CD4-positive, alpha-beta memory T cell (primary cell): ENCODE measurements at regions not wholly inside any gene's neighbourhood (a gene's known extent, or its start where the extent isn't known, plus 50 kb on each side); places are given as distances from the start of the nearest gene placed in this dataset.
A peak's percentile ranks its signal among the peaks of the same experiment; 100 is the strongest.

Experiments used
- CTCF ChIA-PET: fragments of 350-600 bp; sonication (Branson Sonifier 250); formaldehyde crosslinking; loops from one replicate; lab custom pipeline; 2021; ENCODE audit warnings: inconsistent platforms; ENCODE audit not compliant: partially characterized antibody; lab: Charles Lee
- POLR2A ChIA-PET: fragments of 350-600 bp; sonication (Branson Sonifier 250); formaldehyde crosslinking; loops from one replicate; lab custom pipeline; 2021; ENCODE audit not compliant: partially characterized antibody; lab: Charles Lee
- DNase-seq, 5 donors: peaks; one replicate each; pipeline versions ENCODE4 v3.0.0 to v3.0.0-alpha.2; 2020 to 2022; ENCODE audit warnings: mixed read lengths in 1 of 5
- H3K27ac ChIP-seq: one replicate; pipeline ENCODE4 v1.7.0; 2013; ENCODE audit warnings: low read depth, low read length
- H3K27me3 ChIP-seq: 2 replicates; pipeline ENCODE4 v1.7.0; 2013; ENCODE audit warnings: mild to moderate bottlenecking, low read length, moderate library complexity; ENCODE audit not compliant: insufficient read depth
- H3K36me3 ChIP-seq: 2 replicates; pipeline ENCODE4 v1.7.0; 2013; ENCODE audit warnings: mild to moderate bottlenecking, low read length, moderate library complexity; ENCODE audit not compliant: insufficient read depth
- H3K4me1 ChIP-seq: 2 replicates; pipeline ENCODE4 v1.7.0; 2013; ENCODE audit warnings: mild to moderate bottlenecking, low read length, moderate library complexity; ENCODE audit not compliant: insufficient read depth
- H3K4me3 ChIP-seq, 2 donors: one replicate each; pipeline ENCODE4 v1.7.0; 2013; ENCODE audit warnings: low read length in 2 of 2, mild to moderate bottlenecking in 1 of 2
- H3K9me3 ChIP-seq, 2 donors: one replicate each; pipeline ENCODE4 v1.7.0; 2013; ENCODE audit warnings: low read length in 2 of 2, control low read depth in 1 of 2; ENCODE audit not compliant: control insufficient read depth in 1 of 2
- H3K27ac Mint-ChIP-seq, 7 donors: one replicate each; pipeline ENCODE4 v1.8.0; 2020 to 2021; ENCODE audit warnings: mixed read lengths in 7 of 7, mild to moderate bottlenecking in 6 of 7, inconsistent platforms in 3 of 7, moderate library complexity in 3 of 7
- H3K27me3 Mint-ChIP-seq, 2 donors: one replicate each; pipeline ENCODE4 v1.8.0; 2020 to 2021; ENCODE audit warnings: mixed read lengths in 2 of 2
- H3K36me3 Mint-ChIP-seq, 2 donors: one replicate each; pipeline ENCODE4 v1.8.0; 2020 to 2021; ENCODE audit warnings: mixed read lengths in 2 of 2, inconsistent platforms in 1 of 2, mild to moderate bottlenecking in 1 of 2
- H3K4me1 Mint-ChIP-seq, 4 donors: one replicate each; pipeline ENCODE4 v1.8.0; 2020 to 2021; ENCODE audit warnings: mixed read lengths in 4 of 4, mild to moderate bottlenecking in 1 of 4
- H3K4me3 Mint-ChIP-seq, 8 donors: one replicate each; pipeline ENCODE4 v1.8.0; 2020 to 2021; ENCODE audit warnings: mixed read lengths in 8 of 8, mild to moderate bottlenecking in 7 of 8, moderate library complexity in 6 of 8, inconsistent platforms in 3 of 8
- H3K9me3 Mint-ChIP-seq, 8 donors: one replicate each; pipeline ENCODE4 v1.8.0; 2020 to 2021; ENCODE audit warnings: mixed read lengths in 8 of 8, mild to moderate bottlenecking in 5 of 8, inconsistent platforms in 3 of 8, moderate library complexity in 1 of 8
- intact Hi-C: fragments of 100-400 bp; cut with micrococcal nuclease; formaldehyde crosslinking; loops from one replicate; pipeline ENCODE4 v1.15.1; 2023

DNA sequence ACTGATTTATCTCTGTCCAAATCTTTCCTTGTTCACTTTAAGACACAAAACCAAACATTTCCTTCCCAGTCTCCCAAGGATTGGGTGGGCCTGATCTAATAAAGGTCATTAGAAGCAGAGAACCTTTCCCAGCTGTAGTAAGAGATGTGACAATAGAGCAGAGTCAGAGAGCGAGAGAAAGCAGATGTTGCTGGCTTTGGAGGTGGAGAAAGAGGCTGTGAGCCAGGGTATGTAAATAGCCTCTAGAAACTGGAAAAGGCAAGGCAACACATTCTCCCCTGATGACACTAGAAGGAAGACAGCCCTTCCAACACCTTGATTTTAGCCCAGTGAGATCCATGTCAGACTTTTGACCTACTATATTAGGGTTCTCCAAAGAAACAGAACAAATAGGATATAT lies 337.5 kb upstream of the CASK start:
- Mint-ChIP-seq H3K4me1 (no peaks in the 10 kb centered on the region), H3K9me3 (peaks cover 0 to 13% (median 4%) of the 10 kb centered on the region in 8 donors), H3K27ac (no peak overlapping the region), H3K4me3 (no peak overlapping the region), H3K27me3 (no peaks in the 10 kb centered on the region), H3K36me3 (no peaks in the 10 kb centered on the region)
- no peaks in the 10 kb centered on the region for H3K36me3 ChIP-seq
- POLR2A ChIA-PET, result no interaction called here
- H3K4me3 ChIP-seq, result no peak overlapping the region
- no peaks in the 10 kb centered on the region for H3K4me1 ChIP-seq
- CTCF ChIA-PET, result no interaction called here
- intact Hi-C loops, result no loop called here
- H3K27me3 ChIP-seq, result no peaks in the 10 kb centered on the region
- DNase-seq, result no peak
- H3K27ac ChIP-seq, result no peak overlapping the region
- H3K9me3 ChIP-seq, result no peaks in the 10 kb centered on the region

GRCh38 chrX:42248226-42248625 lies 324.9 kb upstream of the CASK start:
- Histone ChIP-seq H3K4me1 (no peaks in the 10 kb centered on the region), H3K27me3 (no peaks in the 10 kb centered on the region), H3K9me3 (no peaks in the 10 kb centered on the region), H3K27ac (no peak overlapping the region), H3K4me3 (no peak overlapping the region), H3K36me3 (no peaks in the 10 kb centered on the region)
- Mint-ChIP-seq H3K36me3 (no peaks in the 10 kb centered on the region), H3K4me3 (no peak overlapping the region), H3K27me3 (no peaks in the 10 kb centered on the region), H3K4me1 (peaks cover 0 to 6% (median 2%) of the 10 kb centered on the region in 4 donors), H3K27ac (no peak overlapping the region), H3K9me3 (no peaks in the 10 kb centered on the region)
- CTCF ChIA-PET, result no interaction called here
- POLR2A ChIA-PET, result no interaction called here
- no peak for DNase-seq
- intact Hi-C loops, result no loop called here

DNA sequence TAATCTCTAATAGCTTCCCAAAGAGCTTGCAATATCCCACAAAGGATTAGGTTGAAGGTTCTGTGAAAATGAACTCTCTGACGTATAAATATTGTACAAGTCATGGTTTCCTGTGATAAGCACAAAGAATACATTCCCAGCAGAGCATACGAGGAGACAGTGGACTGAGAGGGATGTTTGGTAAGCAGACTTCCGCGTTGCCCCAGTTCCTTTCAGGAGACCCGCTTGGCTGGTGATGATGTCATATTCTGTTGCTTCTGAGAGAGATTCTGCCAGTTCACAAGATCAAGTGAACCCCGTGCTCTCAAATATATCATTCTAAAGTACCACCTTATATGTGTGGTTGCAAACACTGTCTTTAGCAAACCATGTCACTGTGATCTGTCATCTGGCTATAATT lies 323.9 kb upstream of the CASK start:
- H3K4me3 Mint-ChIP-seq, result peak overlapping the region in 2 of 8 donors; percentile 25 to 50
- CTCF ChIA-PET, result no interaction called here

DNA sequence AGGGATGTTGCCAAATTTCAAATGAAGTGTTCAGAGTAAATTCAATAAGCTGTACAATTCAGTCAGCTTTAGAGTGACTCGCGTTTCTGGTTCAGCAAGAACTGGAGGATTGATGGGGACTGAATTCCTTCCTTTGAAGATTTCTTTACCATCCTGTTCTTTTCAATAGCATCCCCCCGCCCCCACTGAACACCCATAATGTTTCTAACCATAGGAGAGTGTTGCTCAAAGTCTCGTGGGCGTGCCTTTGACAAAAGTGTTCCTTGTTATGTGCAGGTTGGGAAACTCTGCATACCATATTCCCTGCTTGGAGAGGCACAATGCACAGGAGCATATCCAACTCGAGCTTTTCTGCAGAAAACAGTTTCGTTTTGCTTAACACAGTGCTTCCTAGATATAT lies 323.5 kb upstream of the CASK start:
- no peak for DNase-seq
- no peak overlapping the region for H3K27ac ChIP-seq
- intact Hi-C loops, result no loop called here
- Mint-ChIP-seq H3K36me3 (no peaks in the 10 kb centered on the region), H3K4me3 (peak overlapping the region in 3 of 8 donors; percentile 17 to 38 (median 18)), H3K4me1 (peaks cover 0 to 6% (median 2%) of the 10 kb centered on the region in 4 donors), H3K9me3 (peaks cover 0 to 2% (median 0%) of the 10 kb centered on the region in 8 donors), H3K27me3 (no peaks in the 10 kb centered on the region), H3K27ac (no peak overlapping the region)
- H3K4me3 ChIP-seq, result no peak overlapping the region
- CTCF ChIA-PET, result no interaction called here
- H3K4me1 ChIP-seq, result no peaks in the 10 kb centered on the region
- no peaks in the 10 kb centered on the region for H3K36me3 ChIP-seq
- H3K9me3 ChIP-seq, result no peaks in the 10 kb centered on the region
- POLR2A ChIA-PET, result interaction anchor here (1.0 kb wide), 1 partner anchor 14 kb away, joined by 3 read pairs; no protein-coding TSS in a partner anchor
- H3K27me3 ChIP-seq, result no peaks in the 10 kb centered on the region

More for the DNA sequence above, 323.9 kb upstream of the CASK start:
- no peaks in the 10 kb centered on the region for H3K36me3 Mint-ChIP-seq
- peaks cover 0 to 2% (median 0%) of the 10 kb centered on the region in 8 donors for H3K9me3 Mint-ChIP-seq
- Histone ChIP-seq H3K36me3 (no peaks in the 10 kb centered on the region), H3K27me3 (no peaks in the 10 kb centered on the region), H3K4me1 (no peaks in the 10 kb centered on the region), H3K9me3 (no peaks in the 10 kb centered on the region), H3K27ac (no peak overlapping the region), H3K4me3 (no peak overlapping the region)
- DNase-seq, result no peak
- H3K27ac Mint-ChIP-seq, result no peak overlapping the region
- H3K27me3 Mint-ChIP-seq, result no peaks in the 10 kb centered on the region
- POLR2A ChIA-PET, result interaction anchor here (1.0 kb wide), 1 partner anchor 14 kb away, joined by 3 read pairs; no protein-coding TSS in a partner anchor
- peaks cover 0 to 6% (median 2%) of the 10 kb centered on the region in 4 donors for H3K4me1 Mint-ChIP-seq
- intact Hi-C loops, result no loop called here

- peaks cover 0 to 9% (median 5%) of the 10 kb centered on the region in 4 donors for H3K4me1 Mint-ChIP-seq
- H3K4me3 Mint-ChIP-seq, result no peak overlapping the region
- Histone ChIP-seq H3K36me3 (no peaks in the 10 kb centered on the region), H3K4me3 (no peak overlapping the region), H3K4me1 (no peaks in the 10 kb centered on the region), H3K9me3 (no peaks in the 10 kb centered on the region), H3K27ac (no peak overlapping the region), H3K27me3 (no peaks in the 10 kb centered on the region)
- intact Hi-C loops, result no loop called here
- no peaks in the 10 kb centered on the region for H3K36me3 Mint-ChIP-seq
- no peak overlapping the region for H3K27ac Mint-ChIP-seq
- ChIA-PET POLR2A (no interaction called here), CTCF (no interaction called here)
- peaks cover 0 to 2% (median 0%) of the 10 kb centered on the region in 8 donors for H3K9me3 Mint-ChIP-seq
- no peaks in the 10 kb centered on the region for H3K27me3 Mint-ChIP-seq
- no peak for DNase-seq
Observed at GRCh38 chrX:42242004-42242403, 318.6 kb upstream of the CASK start.

DNA sequence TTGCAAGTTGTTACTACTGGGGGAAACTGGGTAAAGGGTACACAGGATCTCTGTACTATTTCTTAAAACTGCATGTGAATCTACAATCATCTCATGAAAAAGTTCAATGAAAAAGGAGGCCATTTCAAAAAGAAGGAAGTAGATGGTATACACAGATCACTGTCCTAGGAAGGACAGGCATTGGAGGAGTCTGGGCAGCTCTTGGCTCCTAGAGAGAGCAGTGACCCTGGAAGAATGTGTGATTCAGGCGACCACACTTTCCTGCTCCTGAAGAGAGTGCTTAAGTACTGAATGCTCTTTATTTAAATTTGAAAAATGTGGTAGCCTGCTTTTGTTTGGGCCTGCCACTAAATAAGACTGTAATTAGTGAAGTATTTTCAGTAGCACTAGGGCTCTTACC lies 318.1 kb upstream of the CASK start:
- H3K27ac Mint-ChIP-seq, result no peak overlapping the region
- H3K4me1 ChIP-seq, result no peaks in the 10 kb centered on the region
- no peaks in the 10 kb centered on the region for H3K36me3 Mint-ChIP-seq
- no peaks in the 10 kb centered on the region for H3K36me3 ChIP-seq
- no peaks in the 10 kb centered on the region for H3K27me3 ChIP-seq
- DNase-seq, result no peak
- H3K4me1 Mint-ChIP-seq, result peaks cover 0 to 6% (median 3%) of the 10 kb centered on the region in 4 donors
- CTCF ChIA-PET, result no interaction called here
- no peaks in the 10 kb centered on the region for H3K9me3 ChIP-seq
- intact Hi-C loops, result no loop called here
- no peak overlapping the region for H3K4me3 ChIP-seq
- H3K27ac ChIP-seq, result no peak overlapping the region
- H3K4me3 Mint-ChIP-seq, result no peak overlapping the region
- H3K9me3 Mint-ChIP-seq, result peaks cover 0 to 2% (median 0%) of the 10 kb centered on the region in 8 donors
- H3K27me3 Mint-ChIP-seq, result no peaks in the 10 kb centered on the region
- POLR2A ChIA-PET, result no interaction called here

GRCh38 chrX:42237956-42238355 lies 314.6 kb upstream of the CASK start:
- no peaks in the 10 kb centered on the region for H3K9me3 ChIP-seq
- Mint-ChIP-seq H3K27me3 (no peaks in the 10 kb centered on the region), H3K9me3 (peaks cover 0 to 2% (median 0%) of the 10 kb centered on the region in 8 donors), H3K4me1 (peaks cover 0 to 6% (median 3%) of the 10 kb centered on the region in 4 donors), H3K36me3 (no peaks in the 10 kb centered on the region), H3K27ac (no peak overlapping the region), H3K4me3 (no peak overlapping the region)
- CTCF ChIA-PET, result no interaction called here
- H3K4me3 ChIP-seq, result no peak overlapping the region
- no peaks in the 10 kb centered on the region for H3K36me3 ChIP-seq
- intact Hi-C loops, result no loop called here
- POLR2A ChIA-PET, result no interaction called here
- H3K4me1 ChIP-seq, result no peaks in the 10 kb centered on the region
- no peaks in the 10 kb centered on the region for H3K27me3 ChIP-seq
- H3K27ac ChIP-seq, result no peak overlapping the region
- no peak for DNase-seq
